Peyer's patch (tissue), 4 donors: ENCODE measurements at regions not wholly inside any gene's neighbourhood (a gene's known extent, or its start where the extent isn't known, plus 50 kb on each side); places are given as distances from the start of the nearest gene placed in this dataset.

ENCODE experiments used
- CTCF ChIP-seq, 6 experiments: fragments of 450-650 bp in 4 of 6; fragments of 200-600 bp in 2 of 6; sonication (generic) in 1 of 6; IDR thresholded peaks; one replicate each; pipeline ENCODE4 v1.5.1; 2017 to 2019; ENCODE audit warnings: antibody characterized with exemption in 6 of 6, mild to moderate bottlenecking in 3 of 6, moderate library complexity in 1 of 6
- POLR2A ChIP-seq, 2 donors: fragments of 450-650 bp; IDR thresholded peaks; one replicate each; pipeline ENCODE4 v1.5.1; 2017; ENCODE audit warnings: antibody characterized with exemption in 2 of 2, mild to moderate bottlenecking in 2 of 2, moderate library complexity in 2 of 2

- TF ChIP-seq CTCF (IDR thresholded peaks at IDR 0.05) (no peak), POLR2A (IDR thresholded peaks at IDR 0.05) (no peak)
Measured at GRCh38 chr15:26374806-26375205, 398.1 kb downstream of the GABRB3 start.
